Dermis microvascular lymphatic vessel endothelial cell (primary cell): ENCODE measurements at regions not wholly inside any gene's neighbourhood (a gene's known extent, or its start where the extent isn't known, plus 50 kb on each side); places are given as distances from the start of the nearest gene placed in this dataset.

ENCODE experiments used
- DNase-seq, 2 donors: peaks; one replicate each; pipeline versions ENCODE4 v3.0.0 to v3.0.0-alpha.2; 2010; ENCODE audit warnings: low read depth in 2 of 2

GRCh38 chr18:22624176-22624575 is 206.5 kb upstream of the CTAGE1 start:
- DNase-seq: no peak

- no peak for DNase-seq
Observed at GRCh38 chr18:22625406-22625805, 207.7 kb upstream of the CTAGE1 start.

DNA sequence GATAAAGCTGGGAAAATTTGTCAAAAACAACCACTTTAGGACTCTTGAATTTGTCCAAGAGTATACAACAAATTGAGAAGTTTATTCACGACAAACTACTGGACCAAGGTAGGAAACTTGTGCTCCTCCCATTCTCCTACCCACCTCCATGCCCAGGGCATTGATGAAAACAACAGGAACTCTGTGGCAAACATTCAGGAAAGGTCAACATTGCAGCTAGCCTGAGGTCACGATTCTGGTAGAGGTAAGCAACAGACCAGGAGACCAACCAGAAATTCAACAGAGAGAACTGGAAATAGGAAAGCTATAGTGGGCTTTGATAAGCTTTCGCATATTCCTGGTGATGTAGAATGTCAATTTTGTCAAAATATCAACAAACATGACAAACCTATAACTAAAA is 209.1 kb upstream of the CTAGE1 start:
- no peak for DNase-seq

DNA sequence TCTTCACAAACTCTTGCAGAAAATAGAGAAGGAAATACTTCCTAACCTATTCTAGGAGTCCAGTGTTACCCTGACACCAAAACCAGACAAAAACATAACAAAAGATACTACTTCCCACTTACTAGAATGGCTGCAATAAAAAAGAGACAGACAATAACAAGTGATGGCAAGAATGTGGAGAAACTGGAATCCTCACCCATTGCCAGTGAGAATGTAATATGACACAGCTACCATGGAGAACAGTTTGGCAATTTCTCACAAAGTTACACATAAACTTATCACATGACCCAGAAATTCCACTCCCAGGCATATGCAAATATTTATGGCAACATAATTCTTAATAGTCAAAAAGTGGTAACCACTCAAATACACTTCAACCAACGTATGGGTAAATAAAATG is 209.8 kb upstream of the CTAGE1 start:
- DNase-seq: no peak

GRCh38 chr18:22628795-22629510 is 211.2 kb upstream of the CTAGE1 start:
- no peak for DNase-seq

GRCh38 chr18:22630980-22631379 is 213.3 kb upstream of the CTAGE1 start:
- no peak for DNase-seq

DNA sequence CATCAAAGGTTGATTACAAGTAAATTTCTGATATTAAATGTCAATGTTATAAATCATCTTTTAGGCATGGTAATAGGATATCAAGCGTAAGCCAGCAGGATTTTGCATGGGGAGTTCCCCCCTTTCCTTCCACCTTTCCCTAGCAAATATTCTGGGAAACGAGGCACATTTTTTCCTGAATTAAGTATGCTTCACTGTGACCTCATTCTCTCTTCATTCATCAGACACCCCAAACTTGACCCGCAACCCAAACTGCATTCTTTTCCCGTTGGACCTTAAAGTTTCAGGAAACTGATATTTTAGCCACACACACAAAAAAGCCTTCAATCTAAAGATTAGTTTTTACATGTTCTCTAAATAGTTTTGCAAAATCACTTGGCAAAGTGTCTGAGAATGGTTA is 214.5 kb upstream of the CTAGE1 start:
- DNase-seq: no peak

- DNase-seq: no peak
Observed at GRCh38 chr18:22634464-22634863, 216.7 kb upstream of the CTAGE1 start.

DNA sequence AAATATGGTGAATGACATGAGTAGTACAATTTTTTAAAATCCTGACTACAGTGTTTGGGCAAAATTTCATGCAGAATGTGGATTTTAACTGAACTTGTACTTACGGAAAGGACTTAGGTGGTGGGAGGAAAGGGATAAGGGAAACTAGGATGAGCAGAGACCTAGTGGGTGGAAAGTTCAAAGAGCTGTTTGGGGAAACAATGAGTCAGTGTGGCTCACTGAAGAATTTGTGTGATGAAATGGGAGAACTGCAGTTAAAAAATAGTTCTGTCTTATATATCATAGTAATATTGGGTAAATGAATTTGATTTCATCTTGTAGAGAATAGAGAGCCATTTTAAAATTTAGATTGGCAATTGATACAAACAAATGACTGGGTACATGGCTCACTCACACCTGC is 220.1 kb upstream of the CTAGE1 start:
- DNase-seq: peak in 1 of 2 donors; percentile 2

GRCh38 chr18:22639026-22639463 is 221.3 kb upstream of the CTAGE1 start:
- no peak for DNase-seq

- DNase-seq: no peak
Observed at GRCh38 chr18:22639561-22639960, 221.8 kb upstream of the CTAGE1 start.

DNA sequence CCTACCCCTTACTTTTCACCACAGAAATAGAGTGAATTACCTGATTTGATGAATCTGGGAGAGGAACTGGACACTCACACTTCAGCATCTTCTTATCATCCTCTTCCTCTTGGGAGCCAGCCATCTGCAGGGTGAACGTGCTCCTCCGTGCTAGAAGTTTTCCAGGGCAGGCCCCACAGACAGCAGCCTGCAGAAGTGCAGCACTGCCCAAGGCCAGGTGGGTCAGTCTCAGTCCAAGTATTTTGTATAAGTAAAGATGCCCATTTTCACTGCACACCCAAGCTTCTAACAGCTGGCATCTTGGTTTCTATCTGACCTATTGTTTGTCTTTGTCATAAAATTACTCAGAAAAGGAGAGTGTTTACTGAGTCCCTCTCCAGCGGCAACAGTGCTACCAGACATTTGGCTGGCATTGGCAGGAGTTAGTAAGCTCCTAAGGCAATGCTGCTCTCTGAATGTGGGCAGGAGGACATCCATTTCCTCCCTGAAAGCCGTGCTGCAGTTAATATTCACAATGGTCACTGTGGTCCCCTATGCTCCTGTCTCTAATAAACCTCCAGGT is 222.6 kb upstream of the CTAGE1 start:
- DNase-seq: no peak

DNA sequence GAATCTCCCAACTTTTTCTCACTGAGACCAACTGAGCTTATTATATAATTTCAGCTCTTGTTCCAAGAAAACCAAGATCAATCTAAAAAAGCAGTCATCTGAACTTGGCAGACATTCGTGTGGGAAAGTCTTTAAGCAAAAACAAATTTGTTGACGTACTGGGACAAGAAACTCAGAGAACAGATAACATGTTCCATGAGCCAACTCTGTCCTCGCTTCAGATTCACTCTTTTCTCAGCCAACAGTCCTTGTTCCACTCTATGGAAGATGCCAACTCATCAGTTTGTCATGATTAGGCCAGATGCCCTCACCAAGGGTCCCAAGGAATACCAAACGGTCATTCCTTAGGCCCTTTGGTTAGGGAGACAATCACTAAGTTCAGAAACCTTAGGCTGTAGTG is 224.2 kb upstream of the CTAGE1 start:
- DNase-seq: no peak

GRCh38 chr18:22643731-22644130 is 226.0 kb upstream of the CTAGE1 start:
- no peak for DNase-seq

- no peak for DNase-seq
Observed at GRCh38 chr18:22650247-22650646, 232.5 kb upstream of the CTAGE1 start.

DNA sequence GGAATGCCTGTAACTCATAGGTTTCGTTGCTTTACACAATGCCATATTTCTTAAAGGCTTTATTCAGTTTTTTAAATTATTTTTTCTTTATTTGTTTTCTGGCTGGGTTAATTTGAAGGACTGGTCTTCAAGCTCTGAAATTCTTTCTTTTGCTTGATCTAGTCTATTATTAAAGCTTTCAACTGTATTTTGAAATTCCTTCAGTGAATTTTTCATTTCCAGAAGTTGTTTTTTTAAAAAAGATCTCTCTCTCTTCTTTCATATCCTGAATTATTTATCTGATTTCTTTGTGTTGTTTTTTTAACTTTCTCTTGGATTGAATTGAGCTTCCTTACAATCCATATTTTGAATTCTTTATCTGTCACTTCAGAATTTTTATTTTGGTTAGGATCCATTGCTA is 239.9 kb upstream of the CTAGE1 start:
- no peak for DNase-seq

DNA sequence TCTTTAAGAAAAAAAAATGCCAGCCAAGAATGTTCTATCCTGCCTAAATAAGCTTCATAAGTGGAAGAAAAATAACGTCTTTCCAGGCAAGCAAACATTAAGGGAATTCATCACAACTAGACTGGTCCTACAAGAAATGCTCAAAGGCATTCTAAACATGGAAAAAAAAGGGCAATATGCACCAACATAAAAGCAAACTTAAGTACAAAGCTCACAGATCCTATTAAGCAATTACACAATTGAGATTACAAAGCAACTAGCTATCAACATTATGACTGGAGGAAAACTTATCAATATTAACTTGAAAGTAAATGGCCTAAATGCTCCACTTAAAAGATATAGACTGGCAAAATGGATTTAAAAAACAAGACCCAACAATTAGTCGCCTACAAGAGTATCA is 240.6 kb upstream of the CTAGE1 start:
- DNase-seq: no peak

- no peak for DNase-seq
Observed at GRCh38 chr18:22663378-22663777, 245.7 kb upstream of the CTAGE1 start.

- DNase-seq: no peak
Observed at GRCh38 chr18:22666411-22666940, 248.8 kb upstream of the CTAGE1 start.

GRCh38 chr18:22667156-22667555 is 249.4 kb upstream of the CTAGE1 start:
- no peak for DNase-seq

GRCh38 chr18:22667616-22668422 is 250.1 kb upstream of the CTAGE1 start:
- DNase-seq: peak in 1 of 2 donors; percentile 94

DNA sequence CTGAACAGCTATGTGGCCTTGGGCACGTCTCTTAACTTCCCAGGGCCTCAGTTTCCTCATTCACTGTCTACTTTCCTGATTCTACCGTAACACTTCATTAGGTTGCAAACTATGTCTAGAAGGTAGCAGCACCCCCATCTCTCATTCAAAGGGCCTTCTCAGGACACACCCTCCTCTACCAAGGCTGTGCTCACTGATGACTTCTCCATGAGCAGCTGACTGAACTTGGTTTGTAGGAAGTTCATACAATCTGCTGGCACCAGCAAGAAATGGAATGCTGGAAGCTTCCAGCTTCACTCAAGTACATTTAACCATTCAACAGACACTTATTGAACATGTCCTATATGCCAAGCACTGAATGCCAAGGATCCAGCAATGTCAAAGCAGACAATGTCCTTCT is 250.8 kb upstream of the CTAGE1 start:
- DNase-seq: peak in 1 of 2 donors; percentile 33
